NB4 (cell line): ENCODE measurements at regions not wholly inside any gene's neighbourhood (a gene's known extent, or its start where the extent isn't known, plus 50 kb on each side); places are given as distances from the start of the nearest gene placed in this dataset.
"Not testable (repeated sequence)": the region's sequence is repeated elsewhere in the genome, so short reads cannot be mapped to it uniquely, and the experiment has no call there.

Experiments
- CTCF ChIP-seq: IDR thresholded peaks from one replicate; pipeline ENCODE4 v1.5.1; 2012; ENCODE audit warnings: low read depth, low read length
- MYC ChIP-seq: IDR thresholded peaks from 2 replicates; pipeline ENCODE4 v1.6.1; 2011; ENCODE audit warnings: low read depth, low read length
- POLR2A ChIP-seq: IDR thresholded peaks from 2 replicates; pipeline ENCODE4 v1.6.1; 2011; ENCODE audit warnings: mild to moderate bottlenecking; ENCODE audit not compliant: insufficient read length; ENCODE audit errors: extremely low read depth

- TF ChIP-seq CTCF, POLR2A, MYC: not testable (repeated sequence)
Observed at GRCh38 chr1:196021174-196021573, 587.1 kb downstream of the KCNT2 start.
